ENCODE measurements at regions not wholly inside any gene's neighbourhood (a gene's known extent, or its start where the extent isn't known, plus 50 kb on each side); places are given as distances from the start of the nearest gene placed in this dataset.

DNA sequence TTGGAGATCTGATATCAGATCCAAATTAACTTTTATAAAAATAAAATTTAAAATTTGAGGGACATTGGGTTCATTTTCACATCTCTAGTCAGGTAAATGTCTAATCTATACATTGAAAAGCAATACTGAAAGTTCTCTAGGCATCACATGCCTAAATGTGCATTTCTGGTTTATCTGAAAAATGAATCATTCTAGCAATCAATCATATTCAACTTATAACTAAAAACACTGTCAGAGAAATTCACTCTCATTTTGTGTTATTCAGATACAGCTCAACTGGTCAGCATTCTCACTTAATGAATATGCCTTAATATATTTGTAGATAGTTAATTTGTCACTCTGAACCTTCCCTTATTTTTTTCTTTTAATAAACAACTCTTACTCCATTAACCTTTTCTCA lies 243.2 kb downstream of the CASP12 start:
- Histone ChIP-seq H3K36me3 (ENCODE audit: control insufficient read depth, insufficient read depth, low read length) (no peaks in the 10 kb centered on the region), H2AFZ (ENCODE audit: low read depth, low read length) (no peak overlapping the region), H3K9ac (ENCODE audit: insufficient read depth in 1 of 2, low read depth in 2 of 2, low read length in 2 of 2) (no peak overlapping the region), H3K27me3 (ENCODE audit: control insufficient read depth in 2 of 2, insufficient read depth in 2 of 2, low read length in 2 of 2) (no peaks in the 10 kb centered on the region), H3K4me2 (ENCODE audit: insufficient read depth, low read length) (no peak overlapping the region), H3K9me1 (ENCODE audit: control insufficient read depth, insufficient read depth, low read length) (no peaks in the 10 kb centered on the region), H3K79me2 (ENCODE audit: control insufficient read depth, insufficient read depth, low read length) (no peaks in the 10 kb centered on the region), H3K27ac (ENCODE audit: extremely low read depth, low read depth, low read length) (no peak overlapping the region), H3K4me1 (replicated peaks in 1 of 2; ENCODE audit: control insufficient read depth in 2 of 2, insufficient read depth in 2 of 2, low read length in 2 of 2) (no peaks in the 10 kb centered on the region), H3K4me3 (no peak overlapping the region), H3K9me3 (replicated peaks; ENCODE audit: control insufficient read depth, insufficient read depth, low read depth, low read length) (0 out of 2 replicates have a peak, but pooled peaks cover 4% of the 10 kb centered on the region), H4K20me1 (replicated peaks; ENCODE audit: control insufficient read depth, insufficient read depth, low read length) (no peaks in the 10 kb centered on the region)
- CTCF ChIA-PET (ENCODE audit: low intra/inter-chr PET ratio), result no interaction called here
- in situ Hi-C loops (cut with MboI), result no loop called here
- POLR2A ChIA-PET, result no interaction called here
- ATAC-seq (no peak), DNase-seq (ENCODE audit: extremely low read depth in 1 of 4, low spot score in 3 of 4) (no peak), FAIRE-seq (no peak)
- intact Hi-C loops (cut with micrococcal nuclease), result no loop called here
- no peak for TF ChIP-seq TEAD2 (tag; IDR thresholded peaks at IDR 0.05)
- no peak for TF ChIP-seq KLF6 (CRISPR knock-in tag; IDR thresholded peaks at IDR 0.05; ENCODE audit: borderline replicate concordance)
- no peak for TF ChIP-seq SNIP1 (IDR thresholded peaks at IDR 0.05; ENCODE audit: low read depth)
- TF ChIP-seq MCM3 (IDR thresholded peaks at IDR 0.05), result no peak
- no peak for TF ChIP-seq CBX2 (IDR thresholded peaks at IDR 0.05; ENCODE audit: insufficient read depth, low read length, poor library complexity, severe bottlenecking)
- TF ChIP-seq ZBTB7A (IDR thresholded peaks at IDR 0.05; ENCODE audit: borderline replicate concordance, control insufficient read depth, low read depth, low read length), result no peak
- TF ChIP-seq SMARCC2 (IDR thresholded peaks at IDR 0.05; ENCODE audit: low read depth), result no peak
- no peak for TF ChIP-seq PHB (CRISPR knock-in tag; IDR thresholded peaks at IDR 0.05)
- TF ChIP-seq RFX1 (IDR thresholded peaks at IDR 0.05), result no peak
- TF ChIP-seq MTF1 (CRISPR knock-in tag; IDR thresholded peaks at IDR 0.05; ENCODE audit: borderline replicate concordance), result no peak
- TF ChIP-seq MIER1 (IDR thresholded peaks at IDR 0.05; ENCODE audit: low read depth), result no peak
- TF ChIP-seq ZNF134 (CRISPR knock-in tag; conservative IDR thresholded peaks at IDR 0.05), result no peak
- no peak for TF ChIP-seq ZNF174 (CRISPR knock-in tag; IDR thresholded peaks at IDR 0.05)
- TF ChIP-seq HMGN3 (IDR thresholded peaks at IDR 0.05; ENCODE audit: borderline replicate concordance, extremely low read depth, insufficient read length, low read depth, low read length), result no peak
- TF ChIP-seq ZNF165 (CRISPR knock-in tag; IDR thresholded peaks at IDR 0.05; ENCODE audit: borderline replicate concordance), result no peak
- no peak for TF ChIP-seq HSF4 (CRISPR knock-in tag; IDR thresholded peaks at IDR 0.05; ENCODE audit: borderline replicate concordance)
- TF ChIP-seq, protein P1, sequence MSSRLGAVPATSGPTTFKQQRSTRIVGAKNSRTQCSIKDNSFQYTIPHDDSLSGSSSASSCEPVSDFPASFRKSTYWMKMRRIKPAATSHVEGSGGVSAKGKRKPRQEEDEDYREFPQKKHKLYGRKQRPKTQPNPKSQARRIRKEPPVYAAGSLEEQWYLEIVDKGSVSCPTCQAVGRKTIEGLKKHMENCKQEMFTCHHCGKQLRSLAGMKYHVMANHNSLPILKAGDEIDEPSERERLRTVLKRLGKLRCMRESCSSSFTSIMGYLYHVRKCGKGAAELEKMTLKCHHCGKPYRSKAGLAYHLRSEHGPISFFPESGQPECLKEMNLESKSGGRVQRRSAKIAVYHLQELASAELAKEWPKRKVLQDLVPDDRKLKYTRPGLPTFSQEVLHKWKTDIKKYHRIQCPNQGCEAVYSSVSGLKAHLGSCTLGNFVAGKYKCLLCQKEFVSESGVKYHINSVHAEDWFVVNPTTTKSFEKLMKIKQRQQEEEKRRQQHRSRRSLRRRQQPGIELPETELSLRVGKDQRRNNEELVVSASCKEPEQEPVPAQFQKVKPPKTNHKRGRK (tag; IDR thresholded peaks at IDR 0.05), result no peak
- TF ChIP-seq, protein P2, sequence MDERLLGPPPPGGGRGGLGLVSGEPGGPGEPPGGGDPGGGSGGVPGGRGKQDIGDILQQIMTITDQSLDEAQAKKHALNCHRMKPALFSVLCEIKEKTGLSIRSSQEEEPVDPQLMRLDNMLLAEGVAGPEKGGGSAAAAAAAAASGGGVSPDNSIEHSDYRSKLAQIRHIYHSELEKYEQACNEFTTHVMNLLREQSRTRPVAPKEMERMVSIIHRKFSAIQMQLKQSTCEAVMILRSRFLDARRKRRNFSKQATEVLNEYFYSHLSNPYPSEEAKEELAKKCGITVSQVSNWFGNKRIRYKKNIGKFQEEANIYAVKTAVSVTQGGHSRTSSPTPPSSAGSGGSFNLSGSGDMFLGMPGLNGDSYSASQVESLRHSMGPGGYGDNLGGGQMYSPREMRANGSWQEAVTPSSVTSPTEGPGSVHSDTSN (CRISPR knock-in tag; IDR thresholded peaks at IDR 0.05; ENCODE audit: low read depth), result no peak
- TF ChIP-seq, protein P2 (tag; conservative IDR thresholded peaks at IDR 0.05; ENCODE audit: low read depth), result no peak
- TF ChIP-seq SPI1 (IDR thresholded peaks at IDR 0.05; ENCODE audit: borderline replicate concordance, low read depth, low read length), result no peak
- BruUV-seq (replicated peaks), result no TSS peak

All from K562 (cell line).